ENCODE measurements at regions not wholly inside any gene's neighbourhood (a gene's known extent, or its start where the extent isn't known, plus 50 kb on each side); places are given as distances from the start of the nearest gene placed in this dataset.

- TF ChIP-seq EZH2 (IDR thresholded peaks at IDR 0.05; ENCODE audit: low read depth, unreplicated experiment) (no peak), POLR2AphosphoS5 (IDR thresholded peaks at IDR 0.05; ENCODE audit: low read depth) (no peak), REST (IDR thresholded peaks at IDR 0.05; ENCODE audit: unreplicated experiment) (no peak), EZH2phosphoT487 (IDR thresholded peaks at IDR 0.05; ENCODE audit: unreplicated experiment) (no peak), ZNF114 (CRISPR knock-in tag; IDR thresholded peaks at IDR 0.05) (no peak), CREB1 (CRISPR knock-in tag; IDR thresholded peaks at IDR 0.05; ENCODE audit: low read depth) (no peak), NANOG (IDR thresholded peaks at IDR 0.05; ENCODE audit: borderline replicate concordance) (no peak), JUNB (IDR thresholded peaks at IDR 0.05; ENCODE audit: unreplicated experiment) (no peak), ZNF462 (CRISPR knock-in tag; IDR thresholded peaks at IDR 0.05) (no peak)
- TF ChIP-seq, protein P1, sequence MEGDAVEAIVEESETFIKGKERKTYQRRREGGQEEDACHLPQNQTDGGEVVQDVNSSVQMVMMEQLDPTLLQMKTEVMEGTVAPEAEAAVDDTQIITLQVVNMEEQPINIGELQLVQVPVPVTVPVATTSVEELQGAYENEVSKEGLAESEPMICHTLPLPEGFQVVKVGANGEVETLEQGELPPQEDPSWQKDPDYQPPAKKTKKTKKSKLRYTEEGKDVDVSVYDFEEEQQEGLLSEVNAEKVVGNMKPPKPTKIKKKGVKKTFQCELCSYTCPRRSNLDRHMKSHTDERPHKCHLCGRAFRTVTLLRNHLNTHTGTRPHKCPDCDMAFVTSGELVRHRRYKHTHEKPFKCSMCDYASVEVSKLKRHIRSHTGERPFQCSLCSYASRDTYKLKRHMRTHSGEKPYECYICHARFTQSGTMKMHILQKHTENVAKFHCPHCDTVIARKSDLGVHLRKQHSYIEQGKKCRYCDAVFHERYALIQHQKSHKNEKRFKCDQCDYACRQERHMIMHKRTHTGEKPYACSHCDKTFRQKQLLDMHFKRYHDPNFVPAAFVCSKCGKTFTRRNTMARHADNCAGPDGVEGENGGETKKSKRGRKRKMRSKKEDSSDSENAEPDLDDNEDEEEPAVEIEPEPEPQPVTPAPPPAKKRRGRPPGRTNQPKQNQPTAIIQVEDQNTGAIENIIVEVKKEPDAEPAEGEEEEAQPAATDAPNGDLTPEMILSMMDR (conservative IDR thresholded peaks at IDR 0.05; ENCODE audit: low read depth in 2 of 2): no peak
- TF ChIP-seq, protein P2, sequence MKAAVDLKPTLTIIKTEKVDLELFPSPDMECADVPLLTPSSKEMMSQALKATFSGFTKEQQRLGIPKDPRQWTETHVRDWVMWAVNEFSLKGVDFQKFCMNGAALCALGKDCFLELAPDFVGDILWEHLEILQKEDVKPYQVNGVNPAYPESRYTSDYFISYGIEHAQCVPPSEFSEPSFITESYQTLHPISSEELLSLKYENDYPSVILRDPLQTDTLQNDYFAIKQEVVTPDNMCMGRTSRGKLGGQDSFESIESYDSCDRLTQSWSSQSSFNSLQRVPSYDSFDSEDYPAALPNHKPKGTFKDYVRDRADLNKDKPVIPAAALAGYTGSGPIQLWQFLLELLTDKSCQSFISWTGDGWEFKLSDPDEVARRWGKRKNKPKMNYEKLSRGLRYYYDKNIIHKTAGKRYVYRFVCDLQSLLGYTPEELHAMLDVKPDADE (IDR thresholded peaks at IDR 0.05): no peak
Measured at GRCh38 chr5:50535393-50535792, 94.3 kb upstream of the EMB start.
